ENCODE measurements at regions not wholly inside any gene's neighbourhood (a gene's known extent, or its start where the extent isn't known, plus 50 kb on each side); places are given as distances from the start of the nearest gene placed in this dataset.
A peak's percentile ranks its signal among the peaks of the same experiment; 100 is the strongest.
"Not testable (repeated sequence)": the region's sequence is repeated elsewhere in the genome, so short reads cannot be mapped to it uniquely, and the experiment has no call there.

GRCh38 chr10:27355918-27356573 lies 115.4 kb upstream of the ACBD5 start:
- intact Hi-C loops (cut with micrococcal nuclease; ENCODE audit: unreplicated experiment) (no loop called here), in situ Hi-C loops (cut with HindIII; ENCODE audit: low pct_unique_long_range_greater_than_20kb, low sequenced_read_pairs) (no loop called here)
- H3K36me3 ChIP-seq (ENCODE audit: control insufficient read depth, insufficient read depth, low read length) = no peaks in the 10 kb centered on the region
- CTCF ChIA-PET = no interaction called here
- DNase-seq (ENCODE audit: low read depth, low spot score) (no peak), ATAC-seq (peak; percentile 62; the same call in 1 of the 2 replicates)
- BruUV-seq (replicated peaks) = no TSS peak
- no peaks in the 10 kb centered on the region for H3K4me1 ChIP-seq (ENCODE audit: control insufficient read depth, insufficient read depth, low read length)
- no peak overlapping the region for H3K4me3 ChIP-seq (ENCODE audit: low read depth in 2 of 2, low read length in 2 of 2)
- no peaks in the 10 kb centered on the region for H3K27me3 ChIP-seq (ENCODE audit: control insufficient read depth, insufficient read depth, low read length)
- POLR2A ChIA-PET = no interaction called here
- no peak overlapping the region for H3K27ac ChIP-seq (ENCODE audit: low read length)
- TF ChIP-seq POLR2AphosphoS5 (IDR thresholded peaks at IDR 0.05; ENCODE audit: low read depth, low read length) = no peak
- TF ChIP-seq REST (IDR thresholded peaks at IDR 0.05; ENCODE audit: insufficient read depth in 1 of 2, low read depth in 2 of 2, low read length in 1 of 2) = no peak
- peak; percentile 34; the same call in 1 of the 2 replicates for TF ChIP-seq CTCF (IDR thresholded peaks at IDR 0.05)
- no peak for TF ChIP-seq TCF7L2 (IDR thresholded peaks at IDR 0.05; ENCODE audit: low read depth, low read length)
- TF ChIP-seq SIN3A (IDR thresholded peaks at IDR 0.05; ENCODE audit: borderline replicate concordance, insufficient read depth, low read depth, low read length) = no peak
- no peaks in the 10 kb centered on the region for H3K9me3 ChIP-seq (ENCODE audit: control insufficient read depth, insufficient read depth, low read depth, low read length)

- intact Hi-C loops (cut with micrococcal nuclease; ENCODE audit: unreplicated experiment); ATAC-seq: not testable (repeated sequence)
Measured at GRCh38 chr10:27354643-27355270, 114.2 kb upstream of the ACBD5 start.

GRCh38 chr10:27354100-27354499 lies 113.5 kb upstream of the ACBD5 start:
- POLR2A ChIA-PET; H3K4me1 ChIP-seq (ENCODE audit: control insufficient read depth, insufficient read depth, low read length); H3K27me3 ChIP-seq (ENCODE audit: control insufficient read depth, insufficient read depth, low read length); CTCF ChIA-PET; intact Hi-C loops (cut with micrococcal nuclease; ENCODE audit: unreplicated experiment); ATAC-seq; BruUV-seq (replicated peaks); in situ Hi-C loops (cut with HindIII; ENCODE audit: low pct_unique_long_range_greater_than_20kb, low sequenced_read_pairs); H3K27ac ChIP-seq (ENCODE audit: low read length); H3K9me3 ChIP-seq (ENCODE audit: control insufficient read depth, insufficient read depth, low read depth, low read length); DNase-seq (ENCODE audit: low read depth, low spot score); H3K4me3 ChIP-seq (ENCODE audit: low read depth in 2 of 2, low read length in 2 of 2); H3K36me3 ChIP-seq (ENCODE audit: control insufficient read depth, insufficient read depth, low read length): not testable (repeated sequence)

More at GRCh38 chr10:27354643-27355270, 114.2 kb upstream of the ACBD5 start:
- POLR2A ChIA-PET; H3K9me3 ChIP-seq (ENCODE audit: control insufficient read depth, insufficient read depth, low read depth, low read length); H3K4me3 ChIP-seq (ENCODE audit: low read depth in 2 of 2, low read length in 2 of 2); DNase-seq (ENCODE audit: low read depth, low spot score); H3K27me3 ChIP-seq (ENCODE audit: control insufficient read depth, insufficient read depth, low read length); BruUV-seq (replicated peaks); H3K36me3 ChIP-seq (ENCODE audit: control insufficient read depth, insufficient read depth, low read length); in situ Hi-C loops (cut with HindIII; ENCODE audit: low pct_unique_long_range_greater_than_20kb, low sequenced_read_pairs); CTCF ChIA-PET; H3K4me1 ChIP-seq (ENCODE audit: control insufficient read depth, insufficient read depth, low read length); H3K27ac ChIP-seq (ENCODE audit: low read length): not testable (repeated sequence)
